ENCODE measurements at regions not wholly inside any gene's neighbourhood (a gene's known extent, or its start where the extent isn't known, plus 50 kb on each side); places are given as distances from the start of the nearest gene placed in this dataset.

DNA sequence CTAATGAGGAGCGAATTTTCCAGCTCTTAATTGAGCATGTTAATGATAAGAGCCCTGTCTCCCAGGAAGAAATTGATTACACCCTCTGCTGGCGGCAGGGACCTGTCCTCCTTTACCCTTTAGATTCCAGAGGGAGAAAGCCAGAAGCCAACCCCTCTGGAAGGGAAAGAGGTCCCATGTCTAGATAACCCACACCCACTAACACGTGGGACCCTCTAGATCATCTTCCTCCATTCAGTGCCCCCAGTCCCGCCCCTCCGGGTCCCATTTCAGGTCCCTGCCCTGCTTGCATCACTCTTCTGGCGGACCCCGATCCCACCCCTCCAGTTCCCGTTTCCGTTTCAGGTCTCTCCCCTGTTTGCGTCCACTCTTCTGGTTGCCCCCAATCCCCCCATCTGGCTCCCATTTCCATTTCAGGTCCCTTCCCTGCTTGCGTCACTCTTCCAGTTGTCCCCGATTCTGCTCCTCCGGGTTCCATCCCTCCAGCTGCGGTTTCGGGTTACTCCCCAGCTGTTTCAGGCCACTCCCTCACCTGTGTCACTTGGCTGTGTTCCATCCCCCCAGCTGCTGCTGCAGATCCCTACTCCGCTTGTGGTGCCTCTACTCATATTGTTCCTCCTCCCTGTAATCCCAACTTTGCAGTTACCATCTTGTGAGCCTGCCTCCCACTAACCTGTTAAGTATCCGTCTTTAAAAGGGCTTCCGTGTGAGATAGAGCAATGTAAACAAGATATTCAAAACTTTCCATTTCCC lies 202.4 kb downstream of the SH2D4B start:
- H3K4me3 ChIP-seq (ENCODE audit: low read depth in 1 of 2, low read length in 2 of 2) = no peak overlapping the region
- no peak overlapping the region for H3K9ac ChIP-seq (ENCODE audit: low read depth, low read length)
- no peaks in the 10 kb centered on the region for H4K20me1 ChIP-seq (ENCODE audit: insufficient read depth, low read length)
- no peak overlapping the region for H3K27ac ChIP-seq (ENCODE audit: low read length)
- ATAC-seq (ENCODE audit: insufficient read depth, low read depth) (no peak), DNase-seq (no peak)
- TF ChIP-seq EZH2 (IDR thresholded peaks at IDR 0.05; ENCODE audit: borderline replicate concordance, low read depth, low read length, severe bottlenecking) (no peak), CTCF (IDR thresholded peaks at IDR 0.05; ENCODE audit: borderline replicate concordance, extremely low read depth, low read length, poor library complexity, severe bottlenecking) (no peak)
- no peak overlapping the region for H3K4me2 ChIP-seq (ENCODE audit: insufficient read depth, low read length)
- H3K79me2 ChIP-seq (ENCODE audit: insufficient read depth, low read length) = no peaks in the 10 kb centered on the region
- no peaks in the 10 kb centered on the region for H3K4me1 ChIP-seq (ENCODE audit: insufficient read depth, low read length)
- H3K9me3 ChIP-seq (ENCODE audit: insufficient read depth, low read length, severe bottlenecking) = no peaks in the 10 kb centered on the region
- H3K27me3 ChIP-seq (ENCODE audit: insufficient read depth, low read length, poor library complexity) = no peaks in the 10 kb centered on the region
- no peak overlapping the region for H2AFZ ChIP-seq (ENCODE audit: low read depth, low read length)
- H3K36me3 ChIP-seq (ENCODE audit: insufficient read depth, low read length) = no peaks in the 10 kb centered on the region

DNA sequence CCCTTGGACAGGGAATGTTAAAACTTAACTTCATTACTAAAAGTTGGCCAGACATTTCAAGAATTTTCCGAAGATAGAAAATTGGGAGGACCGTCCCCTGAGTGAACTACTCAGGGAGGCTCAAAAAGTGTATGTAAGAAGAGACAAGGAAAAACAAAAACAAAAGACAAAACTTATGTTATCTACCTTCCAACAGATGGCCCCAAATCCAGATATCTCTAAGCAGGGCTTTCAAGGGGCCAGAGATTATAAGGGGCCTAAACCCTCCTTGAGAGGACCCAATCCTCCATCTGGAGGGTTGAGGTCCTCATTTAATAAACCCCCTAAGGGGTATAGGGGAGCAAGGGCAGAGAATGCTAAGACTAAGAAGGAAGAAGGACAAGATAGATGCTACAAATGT lies 203.6 kb downstream of the SH2D4B start:
- TF ChIP-seq EZH2 (IDR thresholded peaks at IDR 0.05; ENCODE audit: borderline replicate concordance, low read depth, low read length, severe bottlenecking) (no peak), CTCF (IDR thresholded peaks at IDR 0.05; ENCODE audit: borderline replicate concordance, extremely low read depth, low read length, poor library complexity, severe bottlenecking) (no peak)
- Histone ChIP-seq H3K4me2 (ENCODE audit: insufficient read depth, low read length) (no peak overlapping the region), H2AFZ (ENCODE audit: low read depth, low read length) (no peak overlapping the region), H3K79me2 (ENCODE audit: insufficient read depth, low read length) (no peaks in the 10 kb centered on the region), H3K27me3 (ENCODE audit: insufficient read depth, low read length, poor library complexity) (no peaks in the 10 kb centered on the region), H3K27ac (ENCODE audit: low read length) (no peak overlapping the region), H3K9me3 (ENCODE audit: insufficient read depth, low read length, severe bottlenecking) (no peaks in the 10 kb centered on the region), H3K9ac (ENCODE audit: low read depth, low read length) (no peak overlapping the region), H4K20me1 (ENCODE audit: insufficient read depth, low read length) (no peaks in the 10 kb centered on the region), H3K4me1 (ENCODE audit: insufficient read depth, low read length) (no peaks in the 10 kb centered on the region), H3K4me3 (ENCODE audit: low read depth in 1 of 2, low read length in 2 of 2) (no peak overlapping the region), H3K36me3 (ENCODE audit: insufficient read depth, low read length) (no peaks in the 10 kb centered on the region)
- DNase-seq = no peak
- ATAC-seq (ENCODE audit: insufficient read depth, low read depth) = no peak

GRCh38 chr10:80750268-80750667 lies 212.6 kb downstream of the SH2D4B start:
- H3K9me3 ChIP-seq (ENCODE audit: insufficient read depth, low read length, severe bottlenecking) = no peaks in the 10 kb centered on the region
- no peak overlapping the region for H2AFZ ChIP-seq (ENCODE audit: low read depth, low read length)
- no peaks in the 10 kb centered on the region for H4K20me1 ChIP-seq (ENCODE audit: insufficient read depth, low read length)
- no peaks in the 10 kb centered on the region for H3K36me3 ChIP-seq (ENCODE audit: insufficient read depth, low read length)
- no peak for DNase-seq
- H3K79me2 ChIP-seq (ENCODE audit: insufficient read depth, low read length) = no peaks in the 10 kb centered on the region
- no peak overlapping the region for H3K9ac ChIP-seq (ENCODE audit: low read depth, low read length)
- H3K27me3 ChIP-seq (ENCODE audit: insufficient read depth, low read length, poor library complexity) = no peaks in the 10 kb centered on the region
- no peak overlapping the region for H3K27ac ChIP-seq (ENCODE audit: low read length)
- ATAC-seq (ENCODE audit: insufficient read depth, low read depth) = no peak
- H3K4me3 ChIP-seq (ENCODE audit: low read depth in 1 of 2, low read length in 2 of 2) = no peak overlapping the region
- no peak overlapping the region for H3K4me2 ChIP-seq (ENCODE audit: insufficient read depth, low read length)
- H3K4me1 ChIP-seq (ENCODE audit: insufficient read depth, low read length) = no peaks in the 10 kb centered on the region
- TF ChIP-seq CTCF (IDR thresholded peaks at IDR 0.05; ENCODE audit: borderline replicate concordance, extremely low read depth, low read length, poor library complexity, severe bottlenecking) (no peak), EZH2 (IDR thresholded peaks at IDR 0.05; ENCODE audit: borderline replicate concordance, low read depth, low read length, severe bottlenecking) (no peak)
